ENCODE measurements at regions not wholly inside any gene's neighbourhood (a gene's known extent, or its start where the extent isn't known, plus 50 kb on each side); places are given as distances from the start of the nearest gene placed in this dataset.

GRCh38 chr12:115452751-115453281 is 768.8 kb upstream of the TBX3 start:
- intact Hi-C loops (cut with micrococcal nuclease) = no loop called here
- Mint-ChIP-seq H3K9me3 (no peaks in the 10 kb centered on the region), H3K4me1 (ENCODE audit: low read depth) (no peaks in the 10 kb centered on the region), H3K27me3 (ENCODE audit: insufficient read depth) (peaks cover 17% of the 10 kb centered on the region), H3K4me3 (no peak overlapping the region), H3K36me3 (ENCODE audit: low read depth) (no peaks in the 10 kb centered on the region), H3K27ac (no peak overlapping the region)
- DNase-seq (ENCODE audit: low spot score) = no peak

GRCh38 chr12:115451780-115452736 is 768.1 kb upstream of the TBX3 start:
- no peaks in the 10 kb centered on the region for H3K4me1 Mint-ChIP-seq (ENCODE audit: low read depth)
- no peaks in the 10 kb centered on the region for H3K9me3 Mint-ChIP-seq
- H3K27me3 Mint-ChIP-seq (ENCODE audit: insufficient read depth) = peaks cover 17% of the 10 kb centered on the region
- DNase-seq (ENCODE audit: low spot score) = no peak
- no peak overlapping the region for H3K4me3 Mint-ChIP-seq
- no peak overlapping the region for H3K27ac Mint-ChIP-seq
- intact Hi-C loops (cut with micrococcal nuclease) = no loop called here
- no peaks in the 10 kb centered on the region for H3K36me3 Mint-ChIP-seq (ENCODE audit: low read depth)

GRCh38 chr12:115451151-115451779 is 767.3 kb upstream of the TBX3 start:
- Mint-ChIP-seq H3K27me3 (ENCODE audit: insufficient read depth) (peaks cover 17% of the 10 kb centered on the region), H3K9me3 (no peaks in the 10 kb centered on the region), H3K36me3 (ENCODE audit: low read depth) (no peaks in the 10 kb centered on the region), H3K27ac (no peak overlapping the region), H3K4me1 (ENCODE audit: low read depth) (no peaks in the 10 kb centered on the region), H3K4me3 (no peak overlapping the region)
- no peak for DNase-seq (ENCODE audit: low spot score)
- intact Hi-C loops (cut with micrococcal nuclease) = no loop called here

GRCh38 chr12:115450710-115451109 is 766.7 kb upstream of the TBX3 start:
- no peaks in the 10 kb centered on the region for H3K9me3 Mint-ChIP-seq
- no peaks in the 10 kb centered on the region for H3K36me3 Mint-ChIP-seq (ENCODE audit: low read depth)
- intact Hi-C loops (cut with micrococcal nuclease) = no loop called here
- H3K27me3 Mint-ChIP-seq (ENCODE audit: insufficient read depth) = peaks cover 17% of the 10 kb centered on the region
- no peak for DNase-seq (ENCODE audit: low spot score)
- H3K4me3 Mint-ChIP-seq = no peak overlapping the region
- H3K4me1 Mint-ChIP-seq (ENCODE audit: low read depth) = no peaks in the 10 kb centered on the region
- H3K27ac Mint-ChIP-seq = no peak overlapping the region

- Mint-ChIP-seq H3K9me3 (no peaks in the 10 kb centered on the region), H3K27me3 (ENCODE audit: insufficient read depth) (peaks cover 17% of the 10 kb centered on the region), H3K4me1 (ENCODE audit: low read depth) (no peaks in the 10 kb centered on the region), H3K36me3 (ENCODE audit: low read depth) (no peaks in the 10 kb centered on the region), H3K27ac (no peak overlapping the region), H3K4me3 (no peak overlapping the region)
- intact Hi-C loops (cut with micrococcal nuclease) = no loop called here
- no peak for DNase-seq (ENCODE audit: low spot score)
Measured at GRCh38 chr12:115450017-115450416, 766.0 kb upstream of the TBX3 start.

- Mint-ChIP-seq H3K9me3 (no peaks in the 10 kb centered on the region), H3K27me3 (ENCODE audit: insufficient read depth) (peaks cover 17% of the 10 kb centered on the region), H3K27ac (no peak overlapping the region), H3K36me3 (ENCODE audit: low read depth) (no peaks in the 10 kb centered on the region), H3K4me3 (no peak overlapping the region), H3K4me1 (ENCODE audit: low read depth) (no peaks in the 10 kb centered on the region)
- intact Hi-C loops (cut with micrococcal nuclease) = no loop called here
- no peak for DNase-seq (ENCODE audit: low spot score)
Measured at GRCh38 chr12:115449526-115449925, 765.6 kb upstream of the TBX3 start.

GRCh38 chr12:115444346-115444745 is 760.4 kb upstream of the TBX3 start:
- DNase-seq (ENCODE audit: low spot score) = no peak
- H3K4me3 Mint-ChIP-seq = no peak overlapping the region
- H3K27ac Mint-ChIP-seq = no peak overlapping the region
- no peaks in the 10 kb centered on the region for H3K36me3 Mint-ChIP-seq (ENCODE audit: low read depth)
- H3K4me1 Mint-ChIP-seq (ENCODE audit: low read depth) = no peaks in the 10 kb centered on the region
- H3K9me3 Mint-ChIP-seq = no peaks in the 10 kb centered on the region
- H3K27me3 Mint-ChIP-seq (ENCODE audit: insufficient read depth) = no peaks in the 10 kb centered on the region
- intact Hi-C loops (cut with micrococcal nuclease) = no loop called here

- intact Hi-C loops (cut with micrococcal nuclease) = no loop called here
- no peaks in the 10 kb centered on the region for H3K36me3 Mint-ChIP-seq (ENCODE audit: low read depth)
Measured at GRCh38 chr12:115443351-115443938, 759.5 kb upstream of the TBX3 start.

GRCh38 chr12:115440438-115440837 is 756.5 kb upstream of the TBX3 start:
- Mint-ChIP-seq H3K4me3 (no peak overlapping the region), H3K9me3 (no peaks in the 10 kb centered on the region)
- DNase-seq (ENCODE audit: low spot score) = no peak

More at GRCh38 chr12:115443351-115443938, 759.5 kb upstream of the TBX3 start:
- Mint-ChIP-seq H3K9me3 (no peaks in the 10 kb centered on the region), H3K4me1 (ENCODE audit: low read depth) (no peaks in the 10 kb centered on the region), H3K27ac (no peak overlapping the region), H3K27me3 (ENCODE audit: insufficient read depth) (no peaks in the 10 kb centered on the region), H3K4me3 (no peak overlapping the region)
- DNase-seq (ENCODE audit: low spot score) = no peak

GRCh38 chr12:115439008-115439601 is 755.1 kb upstream of the TBX3 start:
- no peak overlapping the region for H3K4me3 Mint-ChIP-seq
- H3K4me1 Mint-ChIP-seq (ENCODE audit: low read depth) = no peaks in the 10 kb centered on the region
- H3K27ac Mint-ChIP-seq = no peak overlapping the region
- DNase-seq (ENCODE audit: low spot score) = no peak
- no peaks in the 10 kb centered on the region for H3K9me3 Mint-ChIP-seq
- intact Hi-C loops (cut with micrococcal nuclease) = no loop called here
- H3K36me3 Mint-ChIP-seq (ENCODE audit: low read depth) = no peaks in the 10 kb centered on the region
- H3K27me3 Mint-ChIP-seq (ENCODE audit: insufficient read depth) = no peaks in the 10 kb centered on the region

More at GRCh38 chr12:115440438-115440837, 756.5 kb upstream of the TBX3 start:
- no peaks in the 10 kb centered on the region for H3K36me3 Mint-ChIP-seq (ENCODE audit: low read depth)
- H3K27me3 Mint-ChIP-seq (ENCODE audit: insufficient read depth) = no peaks in the 10 kb centered on the region
- H3K4me1 Mint-ChIP-seq (ENCODE audit: low read depth) = no peaks in the 10 kb centered on the region
- H3K27ac Mint-ChIP-seq = no peak overlapping the region
- intact Hi-C loops (cut with micrococcal nuclease) = no loop called here

- no peak for DNase-seq (ENCODE audit: low spot score)
- H3K9me3 Mint-ChIP-seq = no peaks in the 10 kb centered on the region
- H3K4me3 Mint-ChIP-seq = no peak overlapping the region
- no peak overlapping the region for H3K27ac Mint-ChIP-seq
- intact Hi-C loops (cut with micrococcal nuclease) = no loop called here
- no peaks in the 10 kb centered on the region for H3K36me3 Mint-ChIP-seq (ENCODE audit: low read depth)
- H3K27me3 Mint-ChIP-seq (ENCODE audit: insufficient read depth) = no peaks in the 10 kb centered on the region
- H3K4me1 Mint-ChIP-seq (ENCODE audit: low read depth) = no peaks in the 10 kb centered on the region
Measured at GRCh38 chr12:115438314-115438713, 754.3 kb upstream of the TBX3 start.

GRCh38 chr12:115437061-115437567 is 753.1 kb upstream of the TBX3 start:
- H3K36me3 Mint-ChIP-seq (ENCODE audit: low read depth) = no peaks in the 10 kb centered on the region
- intact Hi-C loops (cut with micrococcal nuclease) = no loop called here
- H3K4me3 Mint-ChIP-seq = no peak overlapping the region
- H3K27me3 Mint-ChIP-seq (ENCODE audit: insufficient read depth) = no peaks in the 10 kb centered on the region
- H3K27ac Mint-ChIP-seq = no peak overlapping the region
- no peaks in the 10 kb centered on the region for H3K4me1 Mint-ChIP-seq (ENCODE audit: low read depth)
- DNase-seq (ENCODE audit: low spot score) = no peak
- no peaks in the 10 kb centered on the region for H3K9me3 Mint-ChIP-seq
